Activated CD8-positive, alpha-beta memory T cell treated with anti-CD3 and anti-CD28 coated beads for 48 hours (primary cell): ENCODE measurements at regions not wholly inside any gene's neighbourhood (a gene's known extent, or its start where the extent isn't known, plus 50 kb on each side); places are given as distances from the start of the nearest gene placed in this dataset.
"Not testable (repeated sequence)": the region's sequence is repeated elsewhere in the genome, so short reads cannot be mapped to it uniquely, and the experiment has no call there.

Source experiments
- DNase-seq, 3 experiments: peaks; one replicate each; pipeline ENCODE4 v3.0.0-alpha.2; 2020; ENCODE audit warnings: low read depth in 2 of 3, low spot score in 2 of 3

DNA sequence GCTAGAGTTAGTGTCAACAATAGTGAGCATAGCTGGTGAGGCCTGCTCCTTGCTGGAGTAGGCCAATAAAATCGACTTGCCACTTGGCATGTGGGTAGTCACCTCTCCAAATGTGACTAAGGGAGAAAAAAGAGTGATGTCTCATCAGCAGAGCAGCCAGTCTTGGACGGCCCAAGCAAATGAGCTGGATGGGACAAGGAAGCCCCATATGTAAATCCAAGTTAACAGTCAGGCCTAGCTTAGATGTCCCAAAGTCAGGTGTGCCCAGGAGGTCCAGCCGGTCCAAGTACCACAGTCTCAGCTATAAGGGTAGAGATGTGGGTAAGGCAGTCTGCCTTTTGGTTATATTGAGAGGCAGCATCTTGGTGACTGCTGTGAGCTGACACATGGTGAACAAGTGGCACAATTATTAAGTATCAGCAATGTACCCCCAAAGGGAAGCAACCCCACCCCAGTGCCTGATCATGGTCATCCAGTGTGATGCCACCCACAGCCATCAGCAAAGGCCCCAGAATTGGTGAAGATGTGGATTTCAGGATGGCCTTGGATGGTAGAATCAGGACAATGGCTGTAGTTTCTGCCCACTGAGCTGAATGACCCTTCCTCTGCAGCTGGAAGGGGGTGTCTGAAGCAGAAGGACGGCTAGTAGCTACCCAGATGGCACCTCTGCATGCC, 83.4 kb downstream of the TNFRSF13B start:
- no peak for DNase-seq

DNA sequence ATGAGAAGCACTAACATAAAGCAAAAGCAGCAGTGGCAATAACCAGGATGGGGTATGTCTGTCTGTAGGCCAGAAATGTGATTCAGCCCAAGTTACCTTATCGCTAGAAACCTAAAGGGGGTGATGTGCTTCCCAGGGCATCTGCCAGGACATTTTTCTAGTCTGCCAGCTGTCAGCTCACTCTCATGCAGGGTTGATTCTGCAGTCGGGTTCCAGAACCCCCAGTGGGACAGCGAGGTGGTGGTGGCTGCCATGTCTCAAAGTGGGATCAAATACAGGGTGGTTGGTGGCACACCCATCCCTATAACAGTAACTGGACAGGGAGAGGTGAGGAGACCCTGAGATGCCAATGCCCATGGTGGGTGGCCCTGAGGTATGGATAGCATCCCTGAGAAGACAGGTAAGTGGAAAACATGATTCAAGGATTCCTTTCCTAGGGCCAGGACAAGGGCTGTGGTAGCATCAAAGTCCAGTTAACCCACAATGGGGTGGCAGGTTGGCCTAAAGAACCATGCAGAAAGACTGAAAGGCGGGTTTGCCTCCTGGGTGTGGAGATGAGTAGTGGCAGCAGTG, 84.3 kb downstream of the TNFRSF13B start:
- DNase-seq, result no peak

DNA sequence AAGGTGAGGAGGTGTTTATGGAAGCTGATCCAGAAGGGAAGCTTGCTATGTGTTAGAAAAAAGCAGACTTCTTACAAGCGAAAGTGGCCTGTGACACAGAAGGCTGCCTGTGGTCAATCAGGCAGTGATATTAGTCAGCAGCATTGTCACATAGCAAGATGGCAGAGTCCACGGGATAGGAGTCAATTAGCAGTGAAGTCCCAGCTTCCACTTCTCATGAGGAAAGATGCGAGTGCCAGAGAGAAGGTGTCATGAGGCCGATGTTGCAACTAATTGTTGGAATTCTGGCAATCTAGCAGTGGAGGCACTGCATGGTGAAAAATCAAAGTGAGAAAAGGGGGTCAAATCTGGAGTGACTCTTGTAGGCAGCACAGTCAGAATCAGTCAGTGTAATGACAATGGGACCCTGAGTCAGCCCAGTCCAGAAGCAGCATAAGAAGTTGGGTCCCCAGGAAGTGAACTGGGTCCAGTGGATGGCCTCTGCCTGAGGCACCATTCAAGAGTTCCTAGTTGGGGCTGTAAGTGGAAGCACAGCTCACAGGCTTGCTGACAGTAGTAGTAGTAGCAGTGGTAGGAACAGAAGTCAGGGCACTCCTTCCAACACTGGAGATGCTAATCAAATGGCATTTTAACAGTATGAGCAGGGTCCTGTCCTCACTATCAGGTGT, 85.1 kb downstream of the TNFRSF13B start:
- DNase-seq, result no peak

GRCh38 chr17:16885204-16885603, 86.7 kb downstream of the TNFRSF13B start:
- DNase-seq, result not testable (repeated sequence)

DNA sequence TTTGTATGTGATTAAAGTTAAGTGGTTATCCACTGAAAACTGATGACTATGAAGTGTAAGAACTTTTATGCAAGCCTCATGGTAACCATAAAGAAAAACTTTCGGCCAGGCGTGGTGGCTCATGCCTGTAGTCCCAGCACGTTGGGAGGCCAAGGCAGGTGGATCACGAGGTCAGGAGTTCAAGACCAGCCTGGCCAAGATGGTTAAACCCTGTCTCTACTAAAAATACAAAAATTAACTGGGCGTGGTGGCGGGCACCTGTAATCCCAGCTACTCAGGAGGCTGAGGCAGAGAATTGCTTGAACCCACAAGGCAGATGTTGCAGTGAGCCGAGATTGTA, 89.0 kb downstream of the TNFRSF13B start:
- DNase-seq, result not testable (repeated sequence)

DNA sequence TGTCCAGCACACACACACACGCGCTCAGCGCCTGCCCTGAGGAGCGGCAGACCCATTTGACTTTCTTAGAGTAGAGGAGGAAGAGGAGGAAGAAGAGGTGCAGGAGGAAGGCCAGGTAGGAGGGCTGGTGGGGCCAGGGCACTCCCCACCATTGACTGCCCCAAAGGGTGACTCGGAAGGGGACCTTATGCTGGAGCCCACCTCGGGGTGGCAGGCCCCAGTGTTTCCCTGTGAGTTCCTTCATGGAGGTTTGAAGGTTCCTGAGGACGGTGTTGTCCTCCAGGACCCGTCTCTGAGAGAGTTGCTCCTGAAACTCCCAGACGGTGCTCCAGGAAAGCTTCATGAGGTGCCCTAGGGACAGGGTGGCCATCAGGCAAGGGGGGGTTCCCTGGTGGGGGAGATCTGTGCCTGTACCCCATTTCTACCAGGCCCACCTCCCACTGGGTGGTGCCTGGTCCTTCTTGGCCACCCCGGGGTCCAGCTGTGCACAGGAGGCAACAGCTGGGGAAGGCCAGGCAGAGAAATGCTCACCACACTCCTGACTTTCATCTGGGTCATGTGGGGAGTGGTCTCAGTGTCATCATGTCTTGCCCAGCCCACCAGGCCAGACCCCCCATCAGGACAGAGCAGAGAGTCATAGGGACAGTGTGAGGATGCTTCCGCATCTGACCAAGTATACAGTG, 89.5 kb downstream of the TNFRSF13B start:
- DNase-seq, result no peak

DNA sequence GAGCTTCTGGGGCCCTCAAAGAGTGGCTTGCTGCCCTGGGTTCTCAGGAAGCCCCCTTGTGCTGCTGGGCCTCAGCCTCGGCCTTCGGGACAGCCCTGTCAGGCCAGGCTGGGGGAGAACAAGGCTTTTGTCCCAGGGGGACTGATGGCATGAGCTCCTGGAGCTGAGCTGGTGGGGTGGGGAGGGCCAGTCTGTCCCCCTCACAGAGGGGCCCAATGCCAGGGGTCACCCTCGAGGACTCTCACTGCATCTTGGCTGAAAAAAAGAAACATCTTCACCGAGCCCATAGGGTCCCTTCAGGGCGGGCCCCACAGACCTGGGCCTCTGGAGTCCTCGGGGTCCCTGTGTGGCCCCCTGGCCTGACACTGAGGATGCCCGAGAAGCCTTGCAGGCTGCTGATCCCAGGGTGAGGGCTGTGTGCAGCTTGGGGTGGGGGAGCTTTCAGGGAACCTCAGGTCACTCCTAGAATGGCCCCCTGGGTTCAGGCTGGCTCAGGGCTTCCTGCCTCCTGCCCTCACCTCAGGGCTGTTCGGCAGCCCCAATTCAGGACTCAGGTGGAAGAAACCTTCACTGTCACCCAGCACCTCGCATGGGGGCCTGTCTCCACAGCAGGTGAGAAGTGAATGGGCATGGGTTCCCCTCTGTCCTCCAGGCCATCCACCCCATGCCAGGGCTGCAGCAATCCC, 90.5 kb downstream of the TNFRSF13B start:
- no peak for DNase-seq

DNA sequence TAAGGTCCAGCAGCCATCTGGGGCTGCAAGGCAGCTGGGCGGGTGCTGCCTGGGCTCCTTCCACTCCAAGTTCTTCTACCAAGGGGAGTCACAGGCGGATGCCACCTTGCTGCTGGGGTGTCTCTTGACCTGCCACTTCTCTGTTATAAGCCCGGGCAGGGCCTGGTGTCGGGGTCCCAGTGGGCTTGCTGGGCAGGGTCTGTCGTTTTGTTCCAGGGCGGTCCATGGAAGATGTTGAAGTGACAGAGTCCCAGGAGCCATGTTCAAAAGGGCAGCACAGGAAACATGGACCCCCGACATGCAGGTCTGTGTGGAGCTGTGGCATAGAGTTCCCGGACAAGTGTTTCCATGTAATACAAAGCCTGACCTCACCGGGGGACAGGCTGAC, 91.1 kb downstream of the TNFRSF13B start:
- DNase-seq, result no peak

DNA sequence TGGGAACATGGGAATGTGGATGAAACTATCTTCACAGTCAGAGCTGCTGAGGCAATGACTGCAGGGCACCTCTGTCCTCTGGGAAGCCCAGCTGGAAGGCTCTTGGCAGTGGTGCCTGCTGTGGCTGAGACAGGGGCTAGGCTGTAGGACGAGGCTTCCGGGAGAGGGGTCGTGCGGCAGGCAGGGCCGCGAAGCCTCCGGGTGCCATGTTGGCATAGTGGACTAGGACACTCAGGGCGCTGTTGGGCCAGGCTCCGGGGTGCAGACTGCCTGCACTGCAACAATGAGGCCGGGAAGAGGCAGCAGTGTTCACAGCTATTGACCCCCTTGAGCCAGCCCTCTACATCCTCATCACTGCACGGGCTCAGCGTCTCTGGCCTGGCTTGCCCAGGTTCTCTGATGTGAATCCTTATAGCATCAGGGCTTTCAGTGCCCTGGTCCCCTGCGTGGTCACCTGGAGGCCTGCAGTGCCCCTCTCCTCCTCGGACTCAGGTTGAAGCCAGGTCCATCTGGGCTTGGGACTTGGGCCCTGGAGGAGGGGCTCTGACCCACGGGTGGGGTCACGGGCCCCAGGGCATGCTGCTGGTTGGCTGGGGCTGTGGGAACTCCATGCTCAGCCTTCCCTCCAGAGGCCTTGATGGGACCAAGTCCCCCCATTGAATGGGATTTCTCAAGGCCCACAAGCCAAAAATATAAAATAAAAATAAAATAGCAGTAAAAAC, 91.6 kb downstream of the TNFRSF13B start:
- DNase-seq, result no peak

- no peak for DNase-seq
Measured at GRCh38 chr17:16879686-16880085, 92.2 kb downstream of the TNFRSF13B start.

- DNase-seq, result no peak
Measured at GRCh38 chr17:16878606-16879005, 93.3 kb downstream of the TNFRSF13B start.

- DNase-seq, result no peak
Measured at GRCh38 chr17:16878084-16878483, 93.8 kb downstream of the TNFRSF13B start.

DNA sequence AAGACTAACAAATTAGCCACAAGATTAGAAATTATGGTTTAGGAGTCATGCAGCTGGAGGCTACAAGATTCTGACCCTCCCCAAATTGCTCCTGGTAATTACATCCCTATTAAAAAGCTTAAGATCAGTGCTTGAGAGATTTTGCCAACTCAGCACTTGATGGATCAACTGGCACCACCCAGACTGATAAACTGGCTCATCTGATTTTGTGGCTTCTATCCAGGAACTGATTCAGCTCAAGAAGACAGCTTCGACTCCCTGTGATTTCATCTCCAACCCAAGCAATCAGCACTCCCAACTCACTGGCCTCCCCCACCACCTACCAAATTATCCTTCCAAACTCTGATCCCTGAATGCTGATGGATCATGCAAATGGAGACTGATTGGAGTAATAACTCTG, 94.8 kb downstream of the TNFRSF13B start:
- no peak for DNase-seq

GRCh38 chr17:16875662-16876061, 96.3 kb downstream of the TNFRSF13B start:
- DNase-seq, result no peak

- DNase-seq, result not testable (repeated sequence)
Measured at GRCh38 chr17:16874216-16874615, 97.7 kb downstream of the TNFRSF13B start.

- peak; percentile 10 to 36 (median 19) for DNase-seq
Measured at GRCh38 chr17:16873174-16874035, 98.5 kb downstream of the TNFRSF13B start.

GRCh38 chr17:16872351-16873173, 99.4 kb downstream of the TNFRSF13B start:
- DNase-seq, result no peak

DNA sequence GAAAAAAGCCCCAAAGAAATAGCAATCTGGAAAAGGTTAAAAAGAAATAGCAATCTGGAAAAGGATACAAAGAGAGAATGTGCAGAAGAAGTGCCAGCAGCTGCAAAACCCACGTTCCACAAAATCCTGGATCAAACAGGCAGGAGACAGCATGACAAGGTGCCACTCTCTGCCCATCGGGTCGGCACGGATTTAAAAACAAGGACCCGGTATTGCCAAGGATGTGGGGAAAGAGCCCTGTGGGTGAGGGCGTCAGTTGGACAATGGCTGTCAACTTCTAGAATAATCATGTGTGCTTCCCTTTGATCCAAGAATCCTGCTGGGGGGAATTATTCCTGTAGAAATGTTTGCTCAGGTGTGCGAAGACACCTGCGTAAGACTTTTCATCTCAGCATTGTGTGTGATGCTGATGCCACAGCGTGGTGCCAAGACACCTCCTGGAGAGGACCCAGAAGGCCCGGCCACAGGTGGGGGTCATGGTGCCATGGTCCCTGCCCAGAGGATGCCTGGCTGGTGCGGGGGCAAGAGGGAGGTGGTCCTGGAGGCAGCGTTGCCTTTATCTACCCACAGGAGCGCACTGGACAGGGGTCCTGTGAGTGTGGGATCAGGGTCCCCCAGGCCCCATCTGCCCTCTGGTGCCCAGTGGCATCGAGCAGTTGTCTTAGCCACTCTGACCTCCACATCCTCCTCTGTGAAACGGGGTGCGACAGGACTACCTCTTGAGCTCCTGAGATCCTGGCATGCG, 100.3 kb downstream of the TNFRSF13B start:
- DNase-seq, result not testable (repeated sequence)
